ENCODE measurements at regions not wholly inside any gene's neighbourhood (a gene's known extent, or its start where the extent isn't known, plus 50 kb on each side); places are given as distances from the start of the nearest gene placed in this dataset.

DNA sequence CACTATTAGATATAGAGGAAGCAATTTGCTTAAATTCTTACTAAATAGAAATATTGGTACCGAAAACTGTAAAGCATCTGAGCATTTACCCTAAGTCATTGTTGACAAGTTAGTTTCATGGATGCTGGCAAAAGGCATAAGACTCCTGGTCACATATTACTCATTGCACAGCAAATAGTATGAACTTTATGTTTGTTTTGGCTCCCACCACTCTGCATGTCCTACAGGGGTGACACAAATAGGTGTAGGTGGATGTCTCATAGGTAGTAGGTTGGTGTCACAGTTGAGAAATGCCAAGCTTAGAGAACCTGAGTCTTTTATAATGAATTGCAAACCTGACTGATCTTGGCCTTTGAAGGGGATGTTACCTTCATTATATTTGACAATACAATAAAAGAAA, 199.6 kb upstream of the SEMA3D start:
- TF ChIP-seq EP300 (IDR thresholded peaks at IDR 0.05) (no peak), POLR2AphosphoS5 (IDR thresholded peaks at IDR 0.05) (no peak), POLR2A (IDR thresholded peaks at IDR 0.05) (no peak)
- TF ChIP-seq, protein P1, sequence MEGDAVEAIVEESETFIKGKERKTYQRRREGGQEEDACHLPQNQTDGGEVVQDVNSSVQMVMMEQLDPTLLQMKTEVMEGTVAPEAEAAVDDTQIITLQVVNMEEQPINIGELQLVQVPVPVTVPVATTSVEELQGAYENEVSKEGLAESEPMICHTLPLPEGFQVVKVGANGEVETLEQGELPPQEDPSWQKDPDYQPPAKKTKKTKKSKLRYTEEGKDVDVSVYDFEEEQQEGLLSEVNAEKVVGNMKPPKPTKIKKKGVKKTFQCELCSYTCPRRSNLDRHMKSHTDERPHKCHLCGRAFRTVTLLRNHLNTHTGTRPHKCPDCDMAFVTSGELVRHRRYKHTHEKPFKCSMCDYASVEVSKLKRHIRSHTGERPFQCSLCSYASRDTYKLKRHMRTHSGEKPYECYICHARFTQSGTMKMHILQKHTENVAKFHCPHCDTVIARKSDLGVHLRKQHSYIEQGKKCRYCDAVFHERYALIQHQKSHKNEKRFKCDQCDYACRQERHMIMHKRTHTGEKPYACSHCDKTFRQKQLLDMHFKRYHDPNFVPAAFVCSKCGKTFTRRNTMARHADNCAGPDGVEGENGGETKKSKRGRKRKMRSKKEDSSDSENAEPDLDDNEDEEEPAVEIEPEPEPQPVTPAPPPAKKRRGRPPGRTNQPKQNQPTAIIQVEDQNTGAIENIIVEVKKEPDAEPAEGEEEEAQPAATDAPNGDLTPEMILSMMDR (IDR thresholded peaks at IDR 0.05) = no peak
